ENCODE measurements at regions not wholly inside any gene's neighbourhood (a gene's known extent, or its start where the extent isn't known, plus 50 kb on each side); places are given as distances from the start of the nearest gene placed in this dataset.
"Not testable (repeated sequence)": the region's sequence is repeated elsewhere in the genome, so short reads cannot be mapped to it uniquely, and the experiment has no call there.

- FAIRE-seq: no peak
- DNase-seq (ENCODE audit: insufficient read length, low spot score): no peak
These were observed 166.5 kb upstream of the MMS22L start for GRCh38 chr6:97449444-97449966.

- no peak for DNase-seq (ENCODE audit: insufficient read length, low spot score)
- FAIRE-seq: no peak
These were observed 167.1 kb upstream of the MMS22L start for GRCh38 chr6:97450087-97450486.

- FAIRE-seq (no peak), DNase-seq (ENCODE audit: insufficient read length, low spot score) (no peak)
These were observed 173.1 kb upstream of the MMS22L start for GRCh38 chr6:97456070-97456469.

GRCh38 chr6:97459535-97459934 lies 176.5 kb upstream of the MMS22L start:
- DNase-seq (ENCODE audit: insufficient read length, low spot score): no peak
- no peak for FAIRE-seq

- no peak for FAIRE-seq
These were observed 177.0 kb upstream of the MMS22L start for GRCh38 chr6:97459986-97460385.

GRCh38 chr6:97460394-97461080 lies 177.5 kb upstream of the MMS22L start:
- DNase-seq (ENCODE audit: insufficient read length, low spot score) (no peak), FAIRE-seq (no peak)

More at GRCh38 chr6:97459986-97460385, 177.0 kb upstream of the MMS22L start:
- no peak for DNase-seq (ENCODE audit: insufficient read length, low spot score)

GRCh38 chr6:97461218-97461617 lies 178.2 kb upstream of the MMS22L start:
- DNase-seq (ENCODE audit: insufficient read length, low spot score) (no peak), FAIRE-seq (no peak)

GRCh38 chr6:97462031-97462430 lies 179.0 kb upstream of the MMS22L start:
- no peak for FAIRE-seq

GRCh38 chr6:97462938-97463598 lies 180.1 kb upstream of the MMS22L start:
- no peak for DNase-seq (ENCODE audit: insufficient read length, low spot score)
- FAIRE-seq: no peak

More at GRCh38 chr6:97462031-97462430, 179.0 kb upstream of the MMS22L start:
- DNase-seq (ENCODE audit: insufficient read length, low spot score): no peak

- FAIRE-seq: no peak
These were observed 183.0 kb upstream of the MMS22L start for GRCh38 chr6:97465877-97466561.

GRCh38 chr6:97468981-97469380 lies 186.0 kb upstream of the MMS22L start:
- no peak for FAIRE-seq

More at GRCh38 chr6:97465877-97466561, 183.0 kb upstream of the MMS22L start:
- no peak for DNase-seq (ENCODE audit: insufficient read length, low spot score)

GRCh38 chr6:97469451-97469850 lies 186.4 kb upstream of the MMS22L start:
- no peak for DNase-seq (ENCODE audit: insufficient read length, low spot score)
- no peak for FAIRE-seq

More at GRCh38 chr6:97468981-97469380, 186.0 kb upstream of the MMS22L start:
- DNase-seq (ENCODE audit: insufficient read length, low spot score): no peak

GRCh38 chr6:97470322-97470721 lies 187.3 kb upstream of the MMS22L start:
- FAIRE-seq (no peak), DNase-seq (ENCODE audit: insufficient read length, low spot score) (no peak)

- DNase-seq (ENCODE audit: insufficient read length, low spot score) (no peak), FAIRE-seq (no peak)
These were observed 191.0 kb upstream of the MMS22L start for GRCh38 chr6:97473979-97474378.

GRCh38 chr6:97497713-97498331 lies 214.8 kb upstream of the MMS22L start:
- peak; percentile 3 for DNase-seq (ENCODE audit: insufficient read length, low spot score)
- FAIRE-seq: no peak

- no peak for DNase-seq (ENCODE audit: insufficient read length, low spot score)
- FAIRE-seq: no peak
These were observed 218.8 kb upstream of the MMS22L start for GRCh38 chr6:97501853-97502252.

- FAIRE-seq (no peak), DNase-seq (ENCODE audit: insufficient read length, low spot score) (no peak)
These were observed 225.6 kb upstream of the MMS22L start for GRCh38 chr6:97508646-97509045.

GRCh38 chr6:97513260-97513659 lies 230.2 kb upstream of the MMS22L start:
- DNase-seq (ENCODE audit: insufficient read length, low spot score); FAIRE-seq: not testable (repeated sequence)

GRCh38 chr6:97524811-97525210 lies 241.8 kb upstream of the MMS22L start:
- no peak for DNase-seq (ENCODE audit: insufficient read length, low spot score)
- no peak for FAIRE-seq

- DNase-seq (ENCODE audit: insufficient read length, low spot score): no peak
- FAIRE-seq: no peak
These were observed 252.8 kb upstream of the MMS22L start for GRCh38 chr6:97535800-97536199.

- FAIRE-seq (no peak), DNase-seq (ENCODE audit: insufficient read length, low spot score) (no peak)
These were observed 265.3 kb upstream of the MMS22L start for GRCh38 chr6:97548354-97548753.
